Stimulated activated CD8-positive, alpha-beta memory T cell treated with anti-CD3 and anti-CD28 coated beads, Interleukin-15, amount 100 ng/mL, for 48 hours (primary cell): ENCODE measurements at regions not wholly inside any gene's neighbourhood (a gene's known extent, or its start where the extent isn't known, plus 50 kb on each side); places are given as distances from the start of the nearest gene placed in this dataset.
"Not testable (repeated sequence)": the region's sequence is repeated elsewhere in the genome, so short reads cannot be mapped to it uniquely, and the experiment has no call there.

Experiments
- DNase-seq, 2 donors: peaks; one replicate each; pipeline ENCODE4 v3.0.0-alpha.2; 2020; ENCODE audit warnings: low read depth in 2 of 2

- DNase-seq, result no peak
Observed at GRCh38 chr4:3865986-3866812, 100.0 kb downstream of the ADRA2C start.

- DNase-seq, result no peak
Observed at GRCh38 chr4:3866813-3867129, 100.6 kb downstream of the ADRA2C start.

GRCh38 chr4:3867403-3868100 is 101.4 kb downstream of the ADRA2C start:
- DNase-seq, result no peak

GRCh38 chr4:3868211-3869173 is 102.3 kb downstream of the ADRA2C start:
- no peak for DNase-seq

GRCh38 chr4:3869174-3869572 is 103.0 kb downstream of the ADRA2C start:
- DNase-seq, result no peak

- no peak for DNase-seq
Observed at GRCh38 chr4:3869661-3870566, 103.7 kb downstream of the ADRA2C start.

- DNase-seq, result no peak
Observed at GRCh38 chr4:3870567-3870962, 104.4 kb downstream of the ADRA2C start.

GRCh38 chr4:3871181-3871852 is 105.1 kb downstream of the ADRA2C start:
- no peak for DNase-seq

GRCh38 chr4:3871881-3872833 is 106.0 kb downstream of the ADRA2C start:
- DNase-seq, result no peak

GRCh38 chr4:3872834-3873313 is 106.7 kb downstream of the ADRA2C start:
- no peak for DNase-seq

- no peak for DNase-seq
Observed at GRCh38 chr4:3873408-3874027, 107.3 kb downstream of the ADRA2C start.

- DNase-seq, result no peak
Observed at GRCh38 chr4:3874028-3874415, 107.8 kb downstream of the ADRA2C start.

- DNase-seq, result no peak
Observed at GRCh38 chr4:3874525-3875110, 108.4 kb downstream of the ADRA2C start.

GRCh38 chr4:3875466-3875865 is 109.3 kb downstream of the ADRA2C start:
- no peak for DNase-seq

GRCh38 chr4:3876057-3876845 is 110.1 kb downstream of the ADRA2C start:
- not testable (repeated sequence) for DNase-seq

- no peak for DNase-seq
Observed at GRCh38 chr4:3877236-3877635, 111.1 kb downstream of the ADRA2C start.

- no peak for DNase-seq
Observed at GRCh38 chr4:3877868-3878267, 111.7 kb downstream of the ADRA2C start.

GRCh38 chr4:3878678-3879077 is 112.5 kb downstream of the ADRA2C start:
- no peak for DNase-seq
